PC-9 (cell line): ENCODE measurements at regions not wholly inside any gene's neighbourhood (a gene's known extent, or its start where the extent isn't known, plus 50 kb on each side); places are given as distances from the start of the nearest gene placed in this dataset.

Experiments
- BruUV-seq: library from RNA; stranded (reverse); fragments of 400-500 nt; replicated peaks from 2 replicates; lab custom pipeline; 2021; lab: Mats Ljungman, UMichigan
- CTCF ChIA-PET: fragments of 300-600 bp; sonication (Branson Sonifier 250); formaldehyde crosslinking; loops from one replicate; lab custom pipeline; 2022; ENCODE audit warnings: antibody characterized with exemption; lab: Charles Lee
- POLR2A ChIA-PET: fragments of 300-600 bp; sonication (Branson Sonifier 250); formaldehyde crosslinking; loops from one replicate; lab custom pipeline; 2022; ENCODE audit warnings: antibody characterized with exemption; ENCODE audit not compliant: unreplicated experiment; lab: Charles Lee
- DNase-seq, 2 experiments: peaks; one replicate each; pipeline versions ENCODE4 v3.0.0 to v3.0.0-alpha.2; 2015 to 2022; ENCODE audit warnings: mixed read lengths in 1 of 2
- H2AFZ ChIP-seq: fragments of 200-600 bp; sonication (generic); 2 replicates; pipeline ENCODE4 v1.8.1; 2017; ENCODE audit warnings: antibody characterized with exemption
- H3F3A ChIP-seq: fragments of 200-600 bp; sonication (generic); 2 replicates; pipeline ENCODE4 v1.8.1; 2017; ENCODE audit warnings: antibody characterized with exemption, mild to moderate bottlenecking, low read depth; ENCODE audit not compliant: insufficient read depth
- H3K27ac ChIP-seq: fragments of 200-600 bp; sonication (generic); 2 replicates; pipeline ENCODE4 v1.6.1; 2016; ENCODE audit warnings: mixed run types
- H3K27me3 ChIP-seq: fragments of 200-600 bp; sonication (generic); 2 replicates; pipeline ENCODE4 v1.6.1; 2016; ENCODE audit warnings: low read depth, mixed run types; ENCODE audit not compliant: insufficient read depth
- H3K36me3 ChIP-seq: fragments of 200-600 bp; sonication (generic); 2 replicates; pipeline ENCODE4 v1.6.1; 2016; ENCODE audit warnings: low read depth, mixed run types
- H3K4me1 ChIP-seq: fragments of 200-600 bp; sonication (generic); replicated peaks from 2 replicates; pipeline ENCODE4 v1.6.1; 2016; ENCODE audit warnings: mixed run types; ENCODE audit not compliant: insufficient read depth
- H3K4me2 ChIP-seq: fragments of 200-600 bp; sonication (generic); 2 replicates; pipeline ENCODE4 v1.6.1; 2017; ENCODE audit warnings: mixed run types
- H3K4me3 ChIP-seq: fragments of 200-600 bp; sonication (generic); 2 replicates; pipeline ENCODE4 v1.6.1; 2016; ENCODE audit warnings: mixed run types
- H3K79me2 ChIP-seq: fragments of 200-600 bp; sonication (generic); 2 replicates; pipeline ENCODE4 v1.6.1; 2017; ENCODE audit warnings: low read depth, mixed run types
- H3K9me2 ChIP-seq: fragments of 200-600 bp; sonication (generic); 2 replicates; pipeline ENCODE4 v1.8.1; 2017; ENCODE audit warnings: mild to moderate bottlenecking; ENCODE audit not compliant: insufficient read depth
- H3K9me3 ChIP-seq: fragments of 200-600 bp; sonication (generic); 2 replicates; pipeline ENCODE4 v1.8.1; 2016; ENCODE audit warnings: low read depth; ENCODE audit not compliant: insufficient read depth
- H4K20me1 ChIP-seq: fragments of 200-600 bp; sonication (generic); 2 replicates; pipeline ENCODE4 v1.8.1; 2017; ENCODE audit not compliant: insufficient read depth
- EZH2 ChIP-seq: fragments of 200-600 bp; sonication (generic); IDR thresholded peaks from 2 replicates; pipeline ENCODE4 v1.8.0; 2017; ENCODE audit warnings: antibody characterized with exemption, low read depth
- intact Hi-C: fragments of 100-400 bp; cut with micrococcal nuclease; formaldehyde crosslinking; loops from one replicate; pipeline ENCODE4 v1.10.0; 2022; ENCODE audit not compliant: unreplicated experiment
- TF ChIP-seq, protein P1 (sequence below): fragments of 200-600 bp; sonication (generic); conservative IDR thresholded peaks from 2 replicates; pipeline ENCODE4 v1.6.1; 2017; ENCODE audit warnings: mixed run types, antibody characterized with exemption, mild to moderate bottlenecking, moderate library complexity

DNA sequence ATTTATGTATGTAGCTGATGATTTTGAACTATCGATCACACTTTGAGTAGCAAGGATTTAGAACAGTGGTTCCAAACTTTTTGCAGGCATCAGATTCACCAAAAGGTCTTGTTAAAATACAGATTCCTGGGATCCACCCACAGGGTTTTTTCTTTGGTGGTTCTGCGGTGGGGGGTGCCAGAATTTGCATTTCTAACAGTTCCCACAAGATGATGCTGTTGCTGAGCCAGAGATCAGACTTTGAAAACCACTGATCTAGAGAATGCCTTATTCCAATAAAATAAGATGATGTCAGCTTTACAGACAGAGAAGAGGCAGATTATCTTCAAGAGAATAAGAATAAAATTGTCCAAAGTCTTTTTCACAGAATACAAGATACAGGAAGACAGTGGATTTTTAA lies 80.9 kb upstream of the SHISA2 start:
- H2AFZ ChIP-seq, result no peak overlapping the region
- H3K79me2 ChIP-seq, result no peaks in the 10 kb centered on the region
- intact Hi-C loops, result no loop called here
- BruUV-seq, result no TSS peak
- no peak overlapping the region for H3K27ac ChIP-seq
- CTCF ChIA-PET, result no interaction called here
- no peaks in the 10 kb centered on the region for H3K9me3 ChIP-seq
- no peaks in the 10 kb centered on the region for H3K36me3 ChIP-seq
- H3K4me2 ChIP-seq, result no peak overlapping the region
- H3K27me3 ChIP-seq, result peaks cover 38% of the 10 kb centered on the region
- POLR2A ChIA-PET, result no interaction called here
- no peaks in the 10 kb centered on the region for H3F3A ChIP-seq
- H3K4me1 ChIP-seq, result no peaks in the 10 kb centered on the region
- DNase-seq, result no peak
- no peaks in the 10 kb centered on the region for H4K20me1 ChIP-seq
- H3K9me2 ChIP-seq, result no peaks in the 10 kb centered on the region
- H3K4me3 ChIP-seq, result no peak overlapping the region
- TF ChIP-seq, protein P1, sequence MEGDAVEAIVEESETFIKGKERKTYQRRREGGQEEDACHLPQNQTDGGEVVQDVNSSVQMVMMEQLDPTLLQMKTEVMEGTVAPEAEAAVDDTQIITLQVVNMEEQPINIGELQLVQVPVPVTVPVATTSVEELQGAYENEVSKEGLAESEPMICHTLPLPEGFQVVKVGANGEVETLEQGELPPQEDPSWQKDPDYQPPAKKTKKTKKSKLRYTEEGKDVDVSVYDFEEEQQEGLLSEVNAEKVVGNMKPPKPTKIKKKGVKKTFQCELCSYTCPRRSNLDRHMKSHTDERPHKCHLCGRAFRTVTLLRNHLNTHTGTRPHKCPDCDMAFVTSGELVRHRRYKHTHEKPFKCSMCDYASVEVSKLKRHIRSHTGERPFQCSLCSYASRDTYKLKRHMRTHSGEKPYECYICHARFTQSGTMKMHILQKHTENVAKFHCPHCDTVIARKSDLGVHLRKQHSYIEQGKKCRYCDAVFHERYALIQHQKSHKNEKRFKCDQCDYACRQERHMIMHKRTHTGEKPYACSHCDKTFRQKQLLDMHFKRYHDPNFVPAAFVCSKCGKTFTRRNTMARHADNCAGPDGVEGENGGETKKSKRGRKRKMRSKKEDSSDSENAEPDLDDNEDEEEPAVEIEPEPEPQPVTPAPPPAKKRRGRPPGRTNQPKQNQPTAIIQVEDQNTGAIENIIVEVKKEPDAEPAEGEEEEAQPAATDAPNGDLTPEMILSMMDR, result no peak
- no peak for TF ChIP-seq EZH2

- Histone ChIP-seq H3F3A (no peaks in the 10 kb centered on the region), H3K9me3 (no peaks in the 10 kb centered on the region), H4K20me1 (no peaks in the 10 kb centered on the region), H3K36me3 (no peaks in the 10 kb centered on the region), H2AFZ (no peak overlapping the region), H3K4me1 (no peaks in the 10 kb centered on the region), H3K27me3 (peaks cover 59% of the 10 kb centered on the region), H3K4me3 (no peak overlapping the region), H3K4me2 (no peak overlapping the region), H3K79me2 (no peaks in the 10 kb centered on the region), H3K9me2 (no peaks in the 10 kb centered on the region), H3K27ac (no peak overlapping the region)
- no peak for DNase-seq
- BruUV-seq, result no TSS peak
- CTCF ChIA-PET, result no interaction called here
- intact Hi-C loops, result no loop called here
- TF ChIP-seq, protein P1, result no peak
- TF ChIP-seq EZH2, result no peak
- POLR2A ChIA-PET, result no interaction called here
Measured at GRCh38 chr13:26128676-26129075, 76.9 kb upstream of the SHISA2 start.

DNA sequence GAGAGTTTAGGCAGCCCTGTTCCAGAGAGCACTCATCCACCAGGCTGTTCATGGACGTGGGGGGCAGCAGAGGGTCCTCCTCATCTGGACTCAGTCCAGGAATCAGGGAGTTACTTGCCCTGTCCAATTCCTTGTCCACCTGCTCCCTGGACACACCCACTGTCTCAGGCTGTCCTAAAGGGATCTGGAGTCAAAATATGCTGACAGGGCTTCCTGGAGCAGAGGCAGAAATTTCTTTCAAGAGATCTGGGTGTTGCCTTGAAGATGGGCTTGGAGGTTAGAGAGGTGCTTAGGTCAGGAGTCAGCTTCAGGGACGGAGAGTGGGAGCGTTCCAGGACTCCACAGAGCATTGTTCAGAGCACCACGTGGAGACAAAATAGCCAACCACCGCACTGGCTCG lies 65.8 kb upstream of the SHISA2 start:
- intact Hi-C loops, result no loop called here
- H3K4me2 ChIP-seq, result no peak overlapping the region
- H3K79me2 ChIP-seq, result no peaks in the 10 kb centered on the region
- no peak overlapping the region for H3K27ac ChIP-seq
- no peaks in the 10 kb centered on the region for H4K20me1 ChIP-seq
- H3K36me3 ChIP-seq, result no peaks in the 10 kb centered on the region
- no peaks in the 10 kb centered on the region for H3K9me3 ChIP-seq
- no peaks in the 10 kb centered on the region for H3F3A ChIP-seq
- TF ChIP-seq EZH2, result no peak
- TF ChIP-seq, protein P1, result no peak
- ChIA-PET POLR2A (no interaction called here), CTCF (no interaction called here)
- H3K4me3 ChIP-seq, result no peak overlapping the region
- H2AFZ ChIP-seq, result no peak overlapping the region
- no TSS peak for BruUV-seq
- peaks cover 82% of the 10 kb centered on the region for H3K27me3 ChIP-seq
- no peak for DNase-seq
- no peaks in the 10 kb centered on the region for H3K9me2 ChIP-seq
- no peaks in the 10 kb centered on the region for H3K4me1 ChIP-seq
